ENCODE measurements at regions not wholly inside any gene's neighbourhood (a gene's known extent, or its start where the extent isn't known, plus 50 kb on each side); places are given as distances from the start of the nearest gene placed in this dataset.

GRCh38 chr2:2691419-2691818, 360.3 kb upstream of the MYT1L start:
- TF ChIP-seq ZBTB33 (IDR thresholded peaks at IDR 0.05) (no peak), CTCF (IDR thresholded peaks at IDR 0.05; ENCODE audit: low read depth, low read length, missing input control) (no peak), REST (IDR thresholded peaks at IDR 0.05) (no peak), EGR1 (IDR thresholded peaks at IDR 0.05; ENCODE audit: low read depth in 2 of 2) (no peak), YY1 (IDR thresholded peaks at IDR 0.05) (no peak), SP1 (IDR thresholded peaks at IDR 0.05) (no peak), TAF1 (conservative IDR thresholded peaks at IDR 0.05) (no peak), JUND (IDR thresholded peaks at IDR 0.05) (no peak), MAX (IDR thresholded peaks at IDR 0.05) (no peak)

Measured in liver (tissue), 3 donors.